Stimulated activated effector memory CD8-positive, alpha-beta T cell treated with anti-CD3 and anti-CD28 coated beads, Interleukin-12 subunit alpha, Interleukin-12 subunit beta, amount 100 ng/mL, for 72 hours (primary cell): ENCODE measurements at regions not wholly inside any gene's neighbourhood (a gene's known extent, or its start where the extent isn't known, plus 50 kb on each side); places are given as distances from the start of the nearest gene placed in this dataset.
"Not testable (repeated sequence)": the region's sequence is repeated elsewhere in the genome, so short reads cannot be mapped to it uniquely, and the experiment has no call there.

Experiments
- ATAC-seq: fragments of 150-1000 bp; cut with Tn5 transposase; 2 replicates; pipeline ENCODE4 v1.10.0; 2021
- DNase-seq, 2 donors: peaks; one replicate each; pipeline ENCODE4 v3.0.0; 2021 to 2022; ENCODE audit warnings: low spot score in 2 of 2
- H3K27ac Mint-ChIP-seq: one replicate; pipeline ENCODE4 v1.8.0; 2022; ENCODE audit warnings: mild to moderate bottlenecking, mixed read lengths
- H3K36me3 Mint-ChIP-seq: one replicate; pipeline ENCODE4 v1.8.0; 2022; ENCODE audit warnings: mild to moderate bottlenecking, mixed read lengths
- H3K4me1 Mint-ChIP-seq: one replicate; pipeline ENCODE4 v1.8.0; 2022; ENCODE audit warnings: mixed read lengths
- H3K4me3 Mint-ChIP-seq: one replicate; pipeline ENCODE4 v1.8.0; 2022; ENCODE audit warnings: mild to moderate bottlenecking, mixed read lengths
- H3K9me3 Mint-ChIP-seq: one replicate; pipeline ENCODE4 v1.8.0; 2022; ENCODE audit warnings: mixed read lengths

GRCh38 chr12:25884024-25884919 is 74.2 kb upstream of the RASSF8 start:
- no peaks in the 10 kb centered on the region for H3K36me3 Mint-ChIP-seq
- H3K9me3 Mint-ChIP-seq: peaks cover 5% of the 10 kb centered on the region
- ATAC-seq (peak; percentile 31), DNase-seq (no peak)
- H3K27ac Mint-ChIP-seq: no peak overlapping the region
- no peak overlapping the region for H3K4me3 Mint-ChIP-seq
- H3K4me1 Mint-ChIP-seq: no peaks in the 10 kb centered on the region

- Mint-ChIP-seq H3K36me3 (no peaks in the 10 kb centered on the region), H3K4me3 (no peak overlapping the region), H3K4me1 (no peaks in the 10 kb centered on the region), H3K27ac (no peak overlapping the region), H3K9me3 (peaks cover 4% of the 10 kb centered on the region)
- ATAC-seq (no peak), DNase-seq (no peak)
Observed at GRCh38 chr12:25884920-25885234, 73.6 kb upstream of the RASSF8 start.

- Mint-ChIP-seq H3K9me3 (peaks cover 5% of the 10 kb centered on the region), H3K36me3 (no peaks in the 10 kb centered on the region), H3K27ac (no peak overlapping the region), H3K4me1 (no peaks in the 10 kb centered on the region), H3K4me3 (no peak overlapping the region)
- no peak for ATAC-seq
- DNase-seq: no peak
Observed at GRCh38 chr12:25886396-25886795, 72.1 kb upstream of the RASSF8 start.

- Mint-ChIP-seq H3K36me3 (no peaks in the 10 kb centered on the region), H3K27ac (no peak overlapping the region), H3K9me3 (peaks cover 3% of the 10 kb centered on the region), H3K4me1 (no peaks in the 10 kb centered on the region), H3K4me3 (no peak overlapping the region)
- DNase-seq: no peak
- ATAC-seq: no peak
Observed at GRCh38 chr12:25887367-25887766, 71.1 kb upstream of the RASSF8 start.

GRCh38 chr12:25889185-25889584 is 69.3 kb upstream of the RASSF8 start:
- Mint-ChIP-seq H3K4me3 (no peak overlapping the region), H3K4me1 (no peaks in the 10 kb centered on the region)
- ATAC-seq: no peak

GRCh38 chr12:25891095-25891494 is 67.4 kb upstream of the RASSF8 start:
- H3K4me3 Mint-ChIP-seq, H3K9me3 Mint-ChIP-seq, ATAC-seq, DNase-seq, H3K4me1 Mint-ChIP-seq, H3K27ac Mint-ChIP-seq, H3K36me3 Mint-ChIP-seq: not testable (repeated sequence)

More at GRCh38 chr12:25889185-25889584, 69.3 kb upstream of the RASSF8 start:
- no peaks in the 10 kb centered on the region for H3K36me3 Mint-ChIP-seq
- H3K9me3 Mint-ChIP-seq: peaks cover 3% of the 10 kb centered on the region
- no peak overlapping the region for H3K27ac Mint-ChIP-seq
- no peak for DNase-seq

GRCh38 chr12:25894759-25895158 is 63.7 kb upstream of the RASSF8 start:
- DNase-seq (no peak), ATAC-seq (no peak)
- no peak overlapping the region for H3K27ac Mint-ChIP-seq
- peaks cover 5% of the 10 kb centered on the region for H3K9me3 Mint-ChIP-seq
- no peaks in the 10 kb centered on the region for H3K4me1 Mint-ChIP-seq
- no peak overlapping the region for H3K4me3 Mint-ChIP-seq
- H3K36me3 Mint-ChIP-seq: no peaks in the 10 kb centered on the region

GRCh38 chr12:25896981-25897380 is 61.5 kb upstream of the RASSF8 start:
- no peak overlapping the region for H3K4me3 Mint-ChIP-seq

GRCh38 chr12:25903603-25904245 is 54.8 kb upstream of the RASSF8 start:
- H3K27ac Mint-ChIP-seq: no peak overlapping the region
- H3K4me1 Mint-ChIP-seq: no peaks in the 10 kb centered on the region
- ATAC-seq: no peak
- DNase-seq: no peak
- H3K9me3 Mint-ChIP-seq: no peaks in the 10 kb centered on the region
- no peak overlapping the region for H3K4me3 Mint-ChIP-seq
- no peaks in the 10 kb centered on the region for H3K36me3 Mint-ChIP-seq

More at GRCh38 chr12:25896981-25897380, 61.5 kb upstream of the RASSF8 start:
- Mint-ChIP-seq H3K4me1 (no peaks in the 10 kb centered on the region), H3K36me3 (no peaks in the 10 kb centered on the region), H3K27ac (no peak overlapping the region), H3K9me3 (peaks cover 2% of the 10 kb centered on the region)
- DNase-seq (no peak), ATAC-seq (no peak)

GRCh38 chr12:25904442-25904841 is 54.0 kb upstream of the RASSF8 start:
- no peak overlapping the region for H3K27ac Mint-ChIP-seq
- DNase-seq: no peak
- ATAC-seq: no peak
- H3K9me3 Mint-ChIP-seq: no peaks in the 10 kb centered on the region
- H3K4me1 Mint-ChIP-seq: no peaks in the 10 kb centered on the region
- H3K36me3 Mint-ChIP-seq: no peaks in the 10 kb centered on the region
- H3K4me3 Mint-ChIP-seq: no peak overlapping the region

- Mint-ChIP-seq H3K4me1 (no peaks in the 10 kb centered on the region), H3K36me3 (no peaks in the 10 kb centered on the region), H3K27ac (no peak overlapping the region), H3K9me3 (no peaks in the 10 kb centered on the region), H3K4me3 (no peak overlapping the region)
- no peak for ATAC-seq
- no peak for DNase-seq
Observed at GRCh38 chr12:25906651-25907340, 51.7 kb upstream of the RASSF8 start.
